ENCODE measurements at regions not wholly inside any gene's neighbourhood (a gene's known extent, or its start where the extent isn't known, plus 50 kb on each side); places are given as distances from the start of the nearest gene placed in this dataset.

- intact Hi-C loops (cut with DNase I): no loop called here
- no peak for DNase-seq (ENCODE audit: low spot score)
Measured at GRCh38 chr2:226656367-226656766, 143.3 kb downstream of the IRS1 start.

GRCh38 chr2:226655871-226656270 is 143.7 kb downstream of the IRS1 start:
- DNase-seq (ENCODE audit: low spot score): no peak
- intact Hi-C loops (cut with DNase I): no loop called here

GRCh38 chr2:226652983-226653765 is 146.4 kb downstream of the IRS1 start:
- intact Hi-C loops (cut with DNase I): loop anchor here (5.0 kb wide), 2 partner anchors 69 to 139 kb away; no protein-coding TSS in a partner anchor
- no peak for DNase-seq (ENCODE audit: low spot score)

GRCh38 chr2:226652369-226652768 is 147.3 kb downstream of the IRS1 start:
- intact Hi-C loops (cut with DNase I): loop anchor here (5.0 kb wide), 2 partner anchors 70 to 140 kb away; no protein-coding TSS in a partner anchor
- DNase-seq (ENCODE audit: low spot score): no peak

GRCh38 chr2:226649871-226650660 is 149.6 kb downstream of the IRS1 start:
- intact Hi-C loops (cut with DNase I): loop anchor here (5.0 kb wide), 2 partner anchors 72 to 142 kb away; no protein-coding TSS in a partner anchor

GRCh38 chr2:226649201-226649600 is 150.4 kb downstream of the IRS1 start:
- no peak for DNase-seq (ENCODE audit: low spot score)
- intact Hi-C loops (cut with DNase I): no loop called here

More at GRCh38 chr2:226649871-226650660, 149.6 kb downstream of the IRS1 start:
- peak; percentile 80 for DNase-seq (ENCODE audit: low spot score)

DNA sequence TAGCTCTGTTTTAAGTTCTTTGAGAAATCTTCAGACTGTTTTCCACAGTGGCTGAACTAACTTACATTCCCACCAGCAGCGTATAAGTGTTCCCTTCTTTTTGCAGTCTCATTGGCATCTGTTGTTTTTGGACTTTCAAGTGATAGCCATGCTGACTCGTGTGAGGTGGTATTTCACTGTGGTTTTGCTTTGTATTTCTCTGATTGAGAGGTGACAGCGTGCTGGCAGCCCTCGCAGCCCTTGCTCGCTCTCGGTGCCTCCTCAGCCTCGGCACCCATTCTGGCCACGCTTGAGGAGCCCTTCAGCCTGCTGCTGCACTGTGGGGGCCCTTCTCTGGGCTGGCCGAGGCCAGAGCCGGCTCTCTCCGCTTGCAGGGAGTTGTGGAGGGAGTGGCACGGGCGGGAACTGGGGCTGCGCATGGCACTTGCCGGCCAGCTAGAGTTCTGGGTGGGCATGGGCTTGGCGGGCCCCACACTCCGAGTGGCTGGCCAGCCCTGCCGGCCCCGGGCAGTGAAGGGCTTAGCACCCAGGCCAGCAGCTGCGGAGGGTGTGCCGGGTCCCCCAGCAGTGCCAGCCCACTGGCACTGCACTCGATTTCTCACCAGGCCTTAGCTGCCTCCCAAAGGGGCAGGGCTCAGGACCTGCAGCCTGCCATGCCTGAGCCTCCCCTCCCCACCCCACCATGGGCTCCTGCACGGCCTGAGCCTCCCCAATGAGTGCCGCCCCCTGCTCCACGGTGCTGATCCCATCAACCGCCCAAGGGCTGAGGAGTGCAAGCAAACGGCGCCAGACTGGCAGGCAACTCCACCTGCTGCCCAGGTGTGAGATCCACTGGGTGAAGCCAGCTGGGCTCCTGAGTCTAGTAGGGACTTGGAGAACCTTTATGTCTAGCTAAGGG is 151.8 kb downstream of the IRS1 start:
- intact Hi-C loops (cut with DNase I): no loop called here
- DNase-seq (ENCODE audit: low spot score): no peak

DNA sequence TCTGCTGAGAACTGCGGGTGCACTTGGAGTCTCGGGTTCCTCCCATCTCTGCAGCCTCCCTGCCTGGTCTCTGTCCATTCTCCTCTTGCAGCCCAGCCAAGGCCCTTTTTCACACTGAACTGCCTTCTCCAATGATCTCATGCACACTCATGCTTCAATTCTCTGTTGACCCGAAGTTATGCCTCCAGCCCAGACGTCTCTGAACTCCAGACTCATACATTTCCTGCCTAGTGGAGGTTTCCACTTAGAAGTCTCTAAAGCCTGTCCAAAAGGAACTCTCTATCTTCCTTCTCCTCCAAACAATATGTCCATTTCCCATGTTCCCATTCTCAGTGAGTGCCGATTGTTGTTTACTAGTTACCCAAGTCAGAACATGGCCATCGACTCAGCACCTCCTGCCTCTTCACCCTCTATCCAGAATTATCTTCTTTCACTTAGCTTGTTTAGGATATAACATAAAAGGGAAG is 155.2 kb downstream of the IRS1 start:
- intact Hi-C loops (cut with DNase I): no loop called here
- DNase-seq (ENCODE audit: low spot score): no peak

GRCh38 chr2:226643946-226644282 is 155.7 kb downstream of the IRS1 start:
- intact Hi-C loops (cut with DNase I): no loop called here
- DNase-seq (ENCODE audit: low spot score): no peak

DNA sequence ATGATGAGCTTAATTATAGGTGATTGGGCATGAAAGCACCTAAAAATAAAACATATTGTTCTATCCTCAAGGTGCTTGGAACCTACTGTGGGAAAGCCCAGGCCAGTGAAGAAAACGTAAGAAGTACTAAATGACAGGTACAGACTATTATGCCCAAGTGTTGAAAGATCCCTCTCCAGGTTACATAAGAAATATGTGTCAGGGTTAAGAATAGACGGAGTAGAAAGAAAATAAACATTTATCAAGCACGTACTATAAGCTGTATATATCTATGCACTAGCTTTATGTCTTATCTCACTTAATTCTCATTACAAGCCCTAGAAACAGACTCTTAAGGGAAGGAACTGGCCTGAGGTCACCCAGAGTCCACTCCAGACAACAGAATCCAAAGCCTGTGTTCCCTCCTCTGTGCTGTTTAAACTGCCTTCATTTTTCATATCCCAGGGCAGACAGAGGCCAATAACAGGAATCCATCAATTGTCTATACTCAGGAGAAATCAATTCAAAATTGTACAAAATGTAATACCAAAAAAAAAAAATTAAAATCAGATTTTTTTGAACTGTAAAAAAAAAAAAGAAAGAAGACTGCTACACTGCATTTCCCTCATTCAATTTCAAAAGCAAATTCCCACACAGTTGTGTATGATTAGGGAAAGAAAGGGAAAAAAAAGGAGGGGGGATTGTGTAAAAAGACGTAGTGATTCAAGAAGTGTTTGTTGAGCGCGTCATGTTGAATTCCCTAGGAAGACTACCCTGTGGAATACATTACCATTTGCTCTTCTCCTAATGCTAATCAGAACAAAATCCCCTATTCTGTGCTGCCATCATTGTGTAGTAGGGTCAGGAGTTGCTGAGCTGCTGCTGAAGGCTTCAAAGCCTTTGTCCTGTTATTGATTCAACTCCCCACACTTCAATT is 156.3 kb downstream of the IRS1 start:
- DNase-seq (ENCODE audit: low spot score): no peak
- intact Hi-C loops (cut with DNase I): no loop called here

DNA sequence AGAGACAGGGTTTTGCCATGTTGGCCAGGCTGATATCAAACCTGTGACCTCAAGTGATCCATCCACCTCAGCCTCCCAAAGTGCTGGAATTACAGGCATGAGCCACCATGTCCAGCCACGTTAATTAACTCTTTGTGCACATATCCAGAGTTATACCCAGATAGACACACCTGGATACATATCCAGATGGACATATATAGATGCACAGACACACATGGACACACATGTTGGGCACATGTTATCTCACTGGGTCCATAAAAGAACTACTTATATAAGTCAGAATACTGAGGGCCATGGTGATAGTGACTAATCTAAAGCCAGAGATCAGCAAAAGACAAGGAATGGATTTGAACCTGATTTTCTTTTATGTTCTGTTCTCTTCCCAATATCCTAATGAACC is 158.6 kb downstream of the IRS1 start:
- no peak for DNase-seq (ENCODE audit: low spot score)
- intact Hi-C loops (cut with DNase I): no loop called here

- DNase-seq (ENCODE audit: low spot score): no peak
- intact Hi-C loops (cut with DNase I): no loop called here
Measured at GRCh38 chr2:226640501-226640900, 159.1 kb downstream of the IRS1 start.

GRCh38 chr2:226639550-226639949 is 160.1 kb downstream of the IRS1 start:
- DNase-seq (ENCODE audit: low spot score): no peak
- intact Hi-C loops (cut with DNase I): no loop called here

DNA sequence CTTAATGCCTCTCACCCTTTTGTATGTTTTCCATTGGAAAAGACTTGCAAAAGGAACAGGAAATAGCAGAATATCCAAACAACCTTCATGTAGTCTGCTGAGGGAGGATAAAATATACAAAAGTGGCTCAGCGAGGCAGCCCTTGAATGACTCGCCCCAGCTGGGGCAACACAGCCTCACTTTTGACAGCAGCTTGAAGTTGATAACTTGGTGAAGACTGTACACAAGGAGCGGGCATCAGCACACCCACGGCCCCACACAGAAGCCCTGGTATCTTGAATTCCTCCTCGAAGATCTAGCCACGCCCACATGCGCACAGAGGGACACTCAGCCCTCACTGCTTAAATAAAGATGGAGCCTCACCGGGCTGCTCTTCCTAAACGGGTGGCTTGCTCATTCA is 161.0 kb downstream of the IRS1 start:
- intact Hi-C loops (cut with DNase I): no loop called here

GRCh38 chr2:226637383-226637782 is 162.2 kb downstream of the IRS1 start:
- intact Hi-C loops (cut with DNase I): no loop called here
- no peak for DNase-seq (ENCODE audit: low spot score)

More for the DNA sequence above, 161.0 kb downstream of the IRS1 start:
- no peak for DNase-seq (ENCODE audit: low spot score)

GRCh38 chr2:226636586-226636985 is 163.0 kb downstream of the IRS1 start:
- no peak for DNase-seq (ENCODE audit: low spot score)
- intact Hi-C loops (cut with DNase I): no loop called here

DNA sequence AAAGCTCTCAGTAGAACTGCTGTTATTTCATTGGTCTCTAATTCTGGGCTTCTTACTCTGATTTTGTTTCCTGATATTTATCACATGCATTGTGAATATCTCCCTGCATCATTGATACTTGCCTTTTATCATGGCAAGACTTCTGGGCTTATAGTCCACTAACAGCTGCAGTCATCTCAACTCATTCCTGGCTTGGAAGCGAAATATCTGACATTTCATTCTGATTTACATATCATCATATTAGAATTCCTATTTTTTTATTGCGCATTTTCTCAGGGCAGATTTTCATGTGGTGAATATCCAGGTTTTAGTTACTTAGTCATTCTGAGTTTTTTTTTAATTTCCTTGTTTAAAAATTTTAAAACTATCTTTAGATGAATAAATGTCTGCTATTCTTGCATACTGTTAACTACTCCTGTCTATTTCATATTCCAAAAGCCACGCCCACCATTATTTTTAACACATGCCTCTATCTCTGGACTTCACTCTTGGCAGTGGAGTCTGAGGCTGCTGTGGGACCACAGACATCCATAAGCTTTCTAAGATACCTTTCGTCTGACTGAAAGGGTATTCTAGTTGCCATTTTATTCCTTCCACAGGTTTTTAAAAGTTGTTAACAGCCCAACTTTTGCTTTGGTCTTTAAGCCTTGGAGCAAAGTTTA is 164.5 kb downstream of the IRS1 start:
- intact Hi-C loops (cut with DNase I): no loop called here
- DNase-seq (ENCODE audit: low spot score): no peak

DNA sequence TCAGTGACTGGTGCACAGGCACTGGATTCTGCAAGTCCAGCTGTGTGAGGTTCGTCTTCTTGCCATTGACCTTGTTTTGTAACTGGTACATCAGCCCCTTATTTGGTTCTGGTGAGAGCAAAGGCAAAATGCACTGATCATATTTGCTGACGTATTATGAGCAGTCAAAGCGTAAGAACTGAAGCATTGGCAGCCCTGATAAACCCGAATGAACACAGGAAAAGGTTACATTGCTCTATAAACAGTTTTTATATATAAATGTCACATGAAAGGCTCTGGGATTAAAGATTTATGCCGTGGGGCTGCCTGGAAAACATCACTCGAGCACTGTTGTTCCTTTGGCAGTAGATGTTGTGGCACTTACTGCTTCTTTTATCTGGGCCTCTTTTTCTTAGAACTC is 167.9 kb downstream of the IRS1 start:
- DNase-seq (ENCODE audit: low spot score): no peak
- intact Hi-C loops (cut with DNase I): no loop called here

All from cardiac septum (tissue), 1 donor.